H1 (cell line): ENCODE measurements at regions not wholly inside any gene's neighbourhood (a gene's known extent, or its start where the extent isn't known, plus 50 kb on each side); places are given as distances from the start of the nearest gene placed in this dataset.

Experiments used
- EZH2 ChIP-seq: fragments of 200-600 bp; sonication (generic); IDR thresholded peaks from 2 replicates; pipeline ENCODE4 v1.7.1; 2012; ENCODE audit warnings: low read depth, mild to moderate bottlenecking, moderate library complexity, low read length, inconsistent platforms; ENCODE audit not compliant: severe bottlenecking
- GABPA ChIP-seq: IDR thresholded peaks from 2 replicates; pipeline ENCODE4 v1.6.1; 2011; ENCODE audit warnings: mild to moderate bottlenecking, low read length, moderate library complexity, borderline replicate concordance; ENCODE audit not compliant: insufficient read depth
- SUZ12 ChIP-seq: fragments of 200-600 bp; sonication (generic); IDR thresholded peaks from 2 replicates; pipeline ENCODE4 v1.6.1; 2012; ENCODE audit warnings: mild to moderate bottlenecking, inconsistent platforms, low read length, moderate library complexity, mixed read lengths
- TF ChIP-seq, protein P1 (sequence below), 3 experiments: IDR thresholded peaks; 1 replicate in 2 of 3; 2 replicates in 1 of 3; pipeline versions ENCODE4 v1.5.1 to v1.6.1; 2011; ENCODE audit warnings: low read length in 3 of 3, mild to moderate bottlenecking in 3 of 3, inconsistent platforms in 2 of 3, low read depth in 1 of 3, moderate library complexity in 1 of 3; ENCODE audit not compliant: insufficient read depth in 1 of 3; ENCODE audit errors: control extremely low read depth in 1 of 3

- TF ChIP-seq, protein P1, sequence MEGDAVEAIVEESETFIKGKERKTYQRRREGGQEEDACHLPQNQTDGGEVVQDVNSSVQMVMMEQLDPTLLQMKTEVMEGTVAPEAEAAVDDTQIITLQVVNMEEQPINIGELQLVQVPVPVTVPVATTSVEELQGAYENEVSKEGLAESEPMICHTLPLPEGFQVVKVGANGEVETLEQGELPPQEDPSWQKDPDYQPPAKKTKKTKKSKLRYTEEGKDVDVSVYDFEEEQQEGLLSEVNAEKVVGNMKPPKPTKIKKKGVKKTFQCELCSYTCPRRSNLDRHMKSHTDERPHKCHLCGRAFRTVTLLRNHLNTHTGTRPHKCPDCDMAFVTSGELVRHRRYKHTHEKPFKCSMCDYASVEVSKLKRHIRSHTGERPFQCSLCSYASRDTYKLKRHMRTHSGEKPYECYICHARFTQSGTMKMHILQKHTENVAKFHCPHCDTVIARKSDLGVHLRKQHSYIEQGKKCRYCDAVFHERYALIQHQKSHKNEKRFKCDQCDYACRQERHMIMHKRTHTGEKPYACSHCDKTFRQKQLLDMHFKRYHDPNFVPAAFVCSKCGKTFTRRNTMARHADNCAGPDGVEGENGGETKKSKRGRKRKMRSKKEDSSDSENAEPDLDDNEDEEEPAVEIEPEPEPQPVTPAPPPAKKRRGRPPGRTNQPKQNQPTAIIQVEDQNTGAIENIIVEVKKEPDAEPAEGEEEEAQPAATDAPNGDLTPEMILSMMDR (IDR thresholded peaks at IDR 0.05; ENCODE audit: control extremely low read depth in 1 of 3, insufficient read depth in 1 of 3, low read depth in 1 of 3, low read length in 3 of 3), result no peak
- TF ChIP-seq GABPA (no peak), SUZ12 (no peak), EZH2 (no peak)
Measured at GRCh38 chr13:40379196-40379595, 287.2 kb downstream of the FOXO1 start.
